Stimulated activated CD4-positive, alpha-beta T cell treated with anti-CD3 and anti-CD28 coated beads, Interleukin-2, amount 100 ng/mL, for 48 hours (primary cell): ENCODE measurements at regions not wholly inside any gene's neighbourhood (a gene's known extent, or its start where the extent isn't known, plus 50 kb on each side); places are given as distances from the start of the nearest gene placed in this dataset.

Source experiments
- DNase-seq, 2 donors: peaks; one replicate each; pipeline ENCODE4 v3.0.0-alpha.2; 2020

DNA sequence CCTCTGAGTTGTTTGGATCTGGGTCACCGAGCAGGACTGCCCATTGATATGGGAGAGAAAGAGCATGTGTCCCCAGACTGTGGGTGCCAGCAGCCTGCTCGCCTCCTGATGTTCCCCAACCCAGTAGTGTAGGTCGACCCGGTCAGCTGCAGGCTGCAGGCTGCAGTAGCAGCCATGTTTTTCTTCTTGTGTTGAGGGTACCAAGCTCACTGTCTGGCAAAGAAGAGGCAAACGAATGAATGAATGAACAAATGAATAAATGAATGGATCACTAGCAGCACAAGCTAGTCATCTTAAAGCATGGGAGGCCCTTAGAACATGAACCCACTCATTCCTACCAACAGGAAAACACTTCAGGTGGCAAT is 293.2 kb downstream of the SOX9 start:
- DNase-seq = no peak

GRCh38 chr17:72414967-72415853 is 294.4 kb downstream of the SOX9 start:
- DNase-seq = no peak

- DNase-seq = no peak
Observed at GRCh38 chr17:72416054-72416675, 295.3 kb downstream of the SOX9 start.

DNA sequence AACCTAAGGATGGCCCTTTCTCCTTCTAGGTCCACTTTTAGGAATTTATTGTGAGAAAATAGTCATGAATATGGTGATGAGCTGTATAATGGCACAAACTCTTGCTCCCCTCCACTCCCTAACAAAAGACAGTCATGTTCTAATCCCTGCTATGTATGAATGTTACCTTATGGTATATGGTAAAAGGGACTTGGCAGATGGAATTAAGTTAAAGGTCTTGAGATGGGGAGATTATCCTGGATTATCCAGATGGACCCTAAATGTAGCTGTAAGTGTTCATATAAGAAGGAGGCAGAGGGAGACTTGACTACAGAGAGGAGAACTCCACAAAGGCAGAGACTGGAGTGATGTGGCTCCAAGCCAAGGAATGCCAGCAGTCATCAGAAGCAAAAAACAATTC is 296.1 kb downstream of the SOX9 start:
- no peak for DNase-seq

DNA sequence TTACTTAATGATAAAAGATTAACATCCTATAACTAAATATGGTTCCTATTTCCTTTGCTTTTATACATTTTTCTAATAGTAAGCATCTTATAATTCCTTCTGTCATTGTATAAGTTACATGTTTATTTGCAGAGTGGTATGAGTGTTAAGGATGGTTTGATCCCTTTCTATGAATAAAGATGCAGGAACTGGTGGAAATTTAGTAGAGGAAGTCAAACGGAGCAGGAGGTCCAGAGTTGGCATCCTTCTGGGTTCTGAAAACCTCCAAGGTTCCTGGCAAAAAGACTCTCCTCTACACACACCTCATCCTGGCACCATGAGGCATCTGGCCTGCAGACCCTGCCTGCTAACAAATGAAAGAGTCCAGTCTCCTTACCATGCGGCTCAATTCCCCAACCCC is 296.8 kb downstream of the SOX9 start:
- no peak for DNase-seq

DNA sequence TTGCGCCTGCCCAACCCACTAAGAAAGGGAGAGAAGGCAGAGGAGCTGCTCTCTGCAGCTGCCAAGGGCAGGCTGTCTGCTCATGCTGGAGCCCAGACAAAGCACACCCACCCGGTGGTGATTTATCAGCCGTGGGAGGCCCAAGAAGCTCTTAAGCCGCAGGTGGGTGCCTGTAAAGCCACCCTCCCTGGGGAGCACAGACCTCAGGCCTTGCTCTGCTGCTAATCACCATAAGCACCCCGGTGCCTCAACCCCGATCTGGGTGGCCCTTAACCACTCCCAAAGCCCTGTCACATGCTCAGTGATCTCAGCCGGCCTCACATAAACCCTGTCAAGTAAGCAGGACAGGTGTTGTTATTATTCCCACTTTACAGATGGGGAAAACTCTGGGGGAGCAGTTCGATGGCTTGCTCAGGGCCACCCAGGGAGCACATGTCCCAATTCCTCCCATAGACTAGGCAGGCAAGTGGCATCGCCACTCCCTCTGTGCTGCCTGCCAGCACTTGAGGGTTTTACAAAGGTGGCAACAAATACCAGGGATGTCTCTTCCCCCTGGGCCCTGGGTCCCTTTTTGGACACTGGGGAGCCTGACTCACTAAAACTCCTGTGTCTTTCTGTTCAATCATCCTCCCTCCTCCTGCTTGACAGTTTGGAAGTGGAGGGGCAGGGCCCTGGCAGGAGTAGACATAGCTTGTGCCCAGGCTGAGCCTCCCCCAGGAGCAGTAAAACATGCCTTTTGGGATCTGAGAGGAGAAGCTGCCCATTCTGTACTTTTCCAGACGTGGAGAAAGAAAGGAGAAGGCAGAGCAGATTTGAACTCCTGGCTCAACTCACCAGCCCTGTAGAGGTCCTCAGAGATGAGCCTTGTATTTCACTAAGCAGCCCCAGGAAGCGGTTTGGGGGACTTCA is 299.3 kb downstream of the SOX9 start:
- no peak for DNase-seq

- DNase-seq = no peak
Observed at GRCh38 chr17:72420775-72421127, 299.9 kb downstream of the SOX9 start.

GRCh38 chr17:72421128-72422092 is 300.6 kb downstream of the SOX9 start:
- DNase-seq = peak; percentile 10 to 20

GRCh38 chr17:72422204-72422504 is 301.3 kb downstream of the SOX9 start:
- DNase-seq = no peak

DNA sequence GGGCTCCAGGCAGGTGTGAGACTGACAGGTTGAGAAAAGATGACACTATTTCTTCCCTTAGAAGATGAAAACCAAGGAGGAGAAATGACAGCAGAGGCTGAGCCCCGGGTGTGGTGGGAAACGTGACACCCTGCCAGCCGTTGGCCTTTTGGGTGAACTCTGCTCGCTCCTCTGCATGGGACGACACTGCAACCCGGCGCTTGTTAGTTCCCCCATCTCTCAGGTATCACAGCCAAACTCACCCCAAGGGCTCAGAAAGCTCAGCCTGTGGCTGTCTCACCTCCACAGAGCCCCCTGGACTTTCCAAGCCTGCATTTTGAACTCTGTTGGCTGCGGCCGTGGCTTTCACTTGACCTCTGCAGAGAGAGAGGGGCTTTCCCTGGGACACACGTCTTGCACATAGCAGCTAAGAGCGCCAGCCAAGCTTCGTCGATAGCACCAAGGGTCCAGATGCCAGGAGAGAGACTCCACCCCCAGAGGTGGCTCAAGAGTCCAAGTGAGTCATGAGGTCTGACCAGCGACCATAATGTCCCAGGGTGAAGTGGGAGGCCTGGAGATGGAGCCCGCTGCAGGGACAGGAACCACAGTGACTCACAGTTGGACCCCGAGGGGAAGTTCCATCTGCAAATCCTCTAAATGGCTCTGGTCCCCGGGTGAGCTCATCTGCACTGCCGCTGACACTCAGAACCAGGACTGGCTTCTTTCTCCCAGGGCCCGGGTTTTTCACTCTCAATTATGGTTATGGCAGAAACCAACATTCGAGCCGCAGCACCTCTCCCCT is 301.9 kb downstream of the SOX9 start:
- peak in 1 of 2 donors; percentile 3 for DNase-seq

DNA sequence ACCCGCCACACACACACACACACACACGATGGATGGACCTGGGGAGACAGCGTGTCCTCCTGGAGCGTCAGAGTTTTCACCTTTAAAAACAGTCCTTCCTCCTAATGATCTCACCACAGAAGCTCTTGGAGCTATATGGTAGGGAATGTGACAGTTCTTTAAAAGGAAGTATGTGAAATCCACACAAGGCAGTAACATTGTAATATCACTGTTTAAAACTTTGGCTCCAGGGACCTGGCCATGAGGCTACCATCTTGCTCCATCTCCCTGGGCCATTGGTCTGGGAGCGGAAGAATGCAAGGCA is 302.4 kb downstream of the SOX9 start:
- no peak for DNase-seq

DNA sequence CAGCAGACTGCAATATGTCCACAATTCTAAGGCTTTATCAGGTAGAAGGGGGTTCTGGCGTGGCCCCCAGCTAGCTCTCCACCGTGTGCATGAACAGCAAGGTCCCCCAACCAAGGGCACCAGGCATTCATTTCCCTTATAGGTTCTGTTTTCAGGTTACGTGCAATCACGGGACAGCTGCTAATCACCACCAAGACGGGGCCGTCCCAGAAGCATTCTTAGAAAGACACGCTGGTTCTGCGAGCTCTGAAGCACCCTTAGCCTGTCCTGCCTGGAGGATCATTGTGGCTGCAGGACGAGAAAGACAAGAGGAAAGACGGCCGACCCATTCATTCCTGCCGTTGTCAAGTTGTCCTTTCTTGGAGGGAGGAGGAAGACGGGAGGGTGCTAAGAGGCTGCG is 302.9 kb downstream of the SOX9 start:
- DNase-seq = no peak

GRCh38 chr17:72424505-72425117 is 303.8 kb downstream of the SOX9 start:
- DNase-seq = no peak

DNA sequence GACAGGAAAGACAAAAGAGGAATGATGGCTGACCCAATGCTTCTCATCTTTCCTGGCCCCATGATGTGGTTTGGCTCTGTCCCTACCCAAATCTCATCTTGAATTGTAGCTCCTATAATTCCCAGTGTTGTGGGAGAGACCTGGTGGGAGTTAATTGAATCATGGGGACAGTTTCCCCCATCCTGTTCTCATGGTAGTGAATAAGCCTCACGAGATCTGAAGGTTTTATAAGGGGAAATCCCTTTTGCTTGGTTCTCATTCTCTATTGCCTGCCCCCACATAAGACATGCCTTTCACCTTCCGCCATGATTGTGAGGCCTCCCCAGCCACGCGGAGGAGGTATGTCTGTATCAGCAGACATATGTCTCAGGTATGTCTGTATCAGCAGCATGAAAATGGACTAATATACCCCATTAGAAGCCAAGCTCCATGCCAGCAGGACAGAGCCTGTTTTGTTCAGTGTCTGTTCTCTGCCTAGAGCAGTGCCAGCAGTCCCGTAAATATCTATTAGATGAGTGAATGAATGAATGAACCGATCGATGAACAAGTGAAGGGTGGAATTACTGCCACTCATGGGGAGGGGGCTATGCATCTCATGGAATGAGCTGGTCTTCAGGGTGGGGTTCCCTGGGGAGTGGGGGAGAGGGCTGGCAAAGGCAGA is 304.4 kb downstream of the SOX9 start:
- DNase-seq = no peak

GRCh38 chr17:72425794-72426168 is 305.0 kb downstream of the SOX9 start:
- DNase-seq = no peak

DNA sequence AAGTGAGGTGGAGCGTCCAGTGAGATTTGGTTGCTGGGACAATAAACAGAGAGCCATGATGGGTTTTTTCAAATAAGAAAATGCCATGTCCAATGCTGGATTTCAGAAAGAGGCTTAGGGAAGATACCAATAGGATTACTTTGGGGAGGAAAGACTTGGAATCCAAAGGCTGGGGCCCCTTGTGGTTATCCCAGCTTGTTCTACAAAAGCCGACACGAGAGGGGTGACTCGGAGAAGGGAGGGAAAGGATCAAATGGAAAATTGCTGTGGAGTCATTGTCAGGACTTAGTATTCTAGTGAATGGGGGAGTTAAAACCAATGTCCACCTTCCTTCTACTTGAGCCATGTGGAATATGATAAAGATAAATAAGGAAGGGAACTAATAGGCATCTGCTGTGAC is 305.5 kb downstream of the SOX9 start:
- DNase-seq = no peak

- DNase-seq = no peak
Observed at GRCh38 chr17:72426948-72427760, 306.3 kb downstream of the SOX9 start.

DNA sequence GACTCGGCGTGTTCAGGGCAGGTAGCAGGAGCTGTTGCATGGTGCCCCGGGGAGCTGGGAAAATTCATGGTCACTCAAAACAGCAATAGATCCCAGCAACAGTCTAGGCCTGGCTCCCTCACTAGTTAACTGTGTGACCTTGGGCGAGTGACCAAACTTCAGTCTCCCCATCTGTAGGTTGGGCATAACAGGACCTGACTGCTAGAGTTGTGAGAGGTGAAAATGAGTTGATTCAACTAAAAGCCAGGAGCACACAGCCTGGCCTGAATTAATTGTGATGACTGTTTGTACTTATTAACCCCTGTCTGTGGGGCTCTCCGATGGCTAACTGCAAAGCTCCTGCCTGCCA is 306.9 kb downstream of the SOX9 start:
- DNase-seq = no peak

GRCh38 chr17:72429066-72429638 is 308.3 kb downstream of the SOX9 start:
- DNase-seq = no peak
